Gastrocnemius medialis (tissue), 4 donors: ENCODE measurements at regions not wholly inside any gene's neighbourhood (a gene's known extent, or its start where the extent isn't known, plus 50 kb on each side); places are given as distances from the start of the nearest gene placed in this dataset.

Source experiments
- ATAC-seq, 2 donors: fragments of 150-250 bp; one replicate each; pipeline ENCODE4 v1.9.1; 2016
- DNase-seq, 2 donors: peaks; one replicate each; pipeline ENCODE4 v3.0.0-alpha.2; 2019
- H3K27ac ChIP-seq, 4 donors: fragments of 200-600 bp; sonication (generic); 1 replicate in 1 of 4; 2 replicates in 3 of 4; pipeline ENCODE4 v1.5.1; 2016 to 2018; ENCODE audit warnings: mild to moderate bottlenecking in 2 of 4, moderate library complexity in 1 of 4
- H3K27me3 ChIP-seq, 3 donors: fragments of 200-600 bp; sonication (generic) in 2 of 3; 1 replicate in 1 of 3; 2 replicates in 2 of 3; pipeline versions ENCODE4 v1.5.1 to v1.6.0; 2016 to 2019; ENCODE audit warnings: mild to moderate bottlenecking in 1 of 3, moderate library complexity in 1 of 3
- H3K36me3 ChIP-seq, 2 donors: fragments of 200-600 bp; sonication (generic) in 1 of 2; one replicate each; pipeline ENCODE4 v1.5.1; 2017 to 2018
- H3K4me1 ChIP-seq, 2 donors: fragments of 200-600 bp; sonication (generic) in 1 of 2; one replicate each; pipeline ENCODE4 v1.5.1; 2016 to 2017; ENCODE audit warnings: mild to moderate bottlenecking in 2 of 2
- H3K4me3 ChIP-seq, 4 donors: fragments of 200-600 bp; sonication (generic) in 3 of 4; 1 replicate in 1 of 4; 2 replicates in 3 of 4; pipeline ENCODE4 v1.5.1; 2016 to 2019; ENCODE audit warnings: mild to moderate bottlenecking in 2 of 4
- H3K9me3 ChIP-seq, 3 donors: fragments of 200-600 bp; sonication (generic) in 2 of 3; 1 replicate in 1 of 3; 2 replicates in 2 of 3; pipeline ENCODE4 v1.5.1; 2016 to 2019
- POLR2A ChIP-seq, 2 donors: fragments of 450-650 bp; IDR thresholded peaks; one replicate each; pipeline ENCODE4 v1.6.1; 2017; ENCODE audit warnings: antibody characterized with exemption in 2 of 2, mild to moderate bottlenecking in 2 of 2, moderate library complexity in 2 of 2
- in situ Hi-C, 4 donors: fragments of 200-750 bp; cut with MboI; loops; one replicate each; pipeline versions ENCODE4 v1.15.0 to v1.8.0; 2017; ENCODE audit warnings: low sequenced_read_pairs in 4 of 4
- intact Hi-C: fragments of 100-400 bp; cut with DNase I; formaldehyde crosslinking; loops from one replicate; pipeline ENCODE4 v1.15.1; 2023; ENCODE audit warnings: low total_unique reads
- TF ChIP-seq, protein P1 (sequence below), 5 experiments: fragments of 450-650 bp in 3 of 5; fragments of 200-600 bp in 2 of 5; sonication (generic) in 2 of 5; IDR thresholded peaks in 4 of 5; conservative IDR thresholded peaks in 1 of 5; 1 replicate in 4 of 5; 2 replicates in 1 of 5; pipeline ENCODE4 v1.5.1; 2016 to 2019; ENCODE audit warnings: antibody characterized with exemption in 5 of 5, mild to moderate bottlenecking in 3 of 5, moderate library complexity in 3 of 5

DNA sequence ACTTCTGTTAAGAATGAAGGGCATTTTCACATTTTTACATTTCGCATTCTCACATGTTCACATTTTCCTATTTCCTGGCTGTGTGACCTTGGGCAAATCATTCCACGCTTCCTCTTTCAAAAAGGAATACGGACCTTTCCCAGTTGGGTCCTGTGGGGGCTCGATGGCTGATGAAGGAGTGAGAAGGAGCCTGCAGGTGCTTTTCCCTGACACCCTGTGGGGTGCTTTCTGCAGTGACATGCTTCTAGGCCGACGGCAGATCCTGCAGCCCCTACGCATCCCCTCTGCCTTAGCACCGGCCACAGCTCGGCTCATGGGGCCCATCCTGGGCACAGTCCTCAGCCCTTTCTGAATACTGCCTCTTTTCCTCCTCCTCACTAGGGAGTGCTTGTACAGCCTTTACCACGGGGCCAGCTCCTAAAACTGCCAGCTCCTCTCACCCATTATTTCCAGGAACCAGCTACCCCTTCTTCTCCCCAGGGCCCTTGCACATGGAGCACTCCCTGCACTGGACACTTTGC is 91.0 kb downstream of the FOXL1 start:
- TF ChIP-seq POLR2A (IDR thresholded peaks at IDR 0.05), result no peak
- TF ChIP-seq, protein P1, sequence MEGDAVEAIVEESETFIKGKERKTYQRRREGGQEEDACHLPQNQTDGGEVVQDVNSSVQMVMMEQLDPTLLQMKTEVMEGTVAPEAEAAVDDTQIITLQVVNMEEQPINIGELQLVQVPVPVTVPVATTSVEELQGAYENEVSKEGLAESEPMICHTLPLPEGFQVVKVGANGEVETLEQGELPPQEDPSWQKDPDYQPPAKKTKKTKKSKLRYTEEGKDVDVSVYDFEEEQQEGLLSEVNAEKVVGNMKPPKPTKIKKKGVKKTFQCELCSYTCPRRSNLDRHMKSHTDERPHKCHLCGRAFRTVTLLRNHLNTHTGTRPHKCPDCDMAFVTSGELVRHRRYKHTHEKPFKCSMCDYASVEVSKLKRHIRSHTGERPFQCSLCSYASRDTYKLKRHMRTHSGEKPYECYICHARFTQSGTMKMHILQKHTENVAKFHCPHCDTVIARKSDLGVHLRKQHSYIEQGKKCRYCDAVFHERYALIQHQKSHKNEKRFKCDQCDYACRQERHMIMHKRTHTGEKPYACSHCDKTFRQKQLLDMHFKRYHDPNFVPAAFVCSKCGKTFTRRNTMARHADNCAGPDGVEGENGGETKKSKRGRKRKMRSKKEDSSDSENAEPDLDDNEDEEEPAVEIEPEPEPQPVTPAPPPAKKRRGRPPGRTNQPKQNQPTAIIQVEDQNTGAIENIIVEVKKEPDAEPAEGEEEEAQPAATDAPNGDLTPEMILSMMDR (IDR thresholded peaks at IDR 0.05 in 4 of 5, conservative IDR thresholded peaks at IDR 0.05 in 1 of 5), result no peak
- Histone ChIP-seq H3K4me1 (peaks cover 39 to 70% of the 10 kb centered on the region in 2 donors), H3K4me3 (peak overlapping the region in 2 of 4 donors; percentile 14 to 26), H3K27me3 (no peaks in the 10 kb centered on the region), H3K9me3 (no peaks in the 10 kb centered on the region), H3K27ac (peak overlapping the region; percentile 85 to 96 (median 92)), H3K36me3 (no peaks in the 10 kb centered on the region)
- DNase-seq, result no peak
- ATAC-seq, result peak in 1 of 2 donors; percentile 17
- intact Hi-C loops (loop anchor here (10.0 kb wide), 1 partner anchor 715 kb away; the partner anchor contains the start of gene FBXO31), in situ Hi-C loops (no loop called here)

DNA sequence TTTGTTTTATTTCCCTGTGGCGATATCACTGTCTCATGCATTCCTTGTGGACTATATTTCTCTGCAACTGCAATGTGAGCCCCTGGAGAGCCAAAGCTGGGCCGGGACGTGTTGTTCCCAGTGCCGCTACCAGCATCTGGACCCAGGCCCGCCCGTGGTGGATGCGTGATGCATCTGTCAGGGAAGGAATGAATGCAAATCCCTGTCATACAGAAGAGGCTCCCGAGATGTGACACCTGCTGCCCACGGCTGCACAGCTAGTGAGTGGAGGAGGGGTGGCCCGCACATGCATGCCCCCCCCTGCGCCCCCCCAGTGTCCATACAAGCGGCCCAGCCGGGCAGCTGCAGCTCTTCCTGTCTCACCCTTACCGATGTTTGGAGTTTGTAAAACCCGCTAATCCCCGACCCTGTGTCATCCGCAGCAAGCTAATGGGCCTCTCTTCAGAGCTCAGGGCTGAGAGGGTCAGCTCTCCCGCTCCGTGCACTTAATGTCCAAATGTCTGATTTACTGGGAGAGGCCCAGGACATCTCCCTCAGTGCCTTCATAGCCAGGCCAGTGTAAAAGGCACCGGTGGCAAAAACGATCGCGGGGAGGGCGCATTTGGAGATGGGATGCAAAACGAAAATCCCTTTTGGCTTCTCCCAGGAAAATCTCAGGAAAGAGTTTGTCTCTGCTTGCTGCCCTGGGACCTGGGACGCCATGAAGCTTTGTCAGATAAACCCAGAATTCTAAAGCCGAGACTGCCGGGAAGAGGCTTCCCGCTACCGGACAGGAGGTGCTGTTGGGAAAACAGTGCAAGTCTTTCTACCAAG is 91.8 kb downstream of the FOXL1 start:
- H3K27ac ChIP-seq, result peak overlapping the region; percentile 85 to 96 (median 92)
- intact Hi-C loops, result loop anchor here (10.0 kb wide), 1 partner anchor 715 kb away; the partner anchor contains the start of gene FBXO31
- peaks cover 31 to 62% of the 10 kb centered on the region in 2 donors for H3K4me1 ChIP-seq

DNA sequence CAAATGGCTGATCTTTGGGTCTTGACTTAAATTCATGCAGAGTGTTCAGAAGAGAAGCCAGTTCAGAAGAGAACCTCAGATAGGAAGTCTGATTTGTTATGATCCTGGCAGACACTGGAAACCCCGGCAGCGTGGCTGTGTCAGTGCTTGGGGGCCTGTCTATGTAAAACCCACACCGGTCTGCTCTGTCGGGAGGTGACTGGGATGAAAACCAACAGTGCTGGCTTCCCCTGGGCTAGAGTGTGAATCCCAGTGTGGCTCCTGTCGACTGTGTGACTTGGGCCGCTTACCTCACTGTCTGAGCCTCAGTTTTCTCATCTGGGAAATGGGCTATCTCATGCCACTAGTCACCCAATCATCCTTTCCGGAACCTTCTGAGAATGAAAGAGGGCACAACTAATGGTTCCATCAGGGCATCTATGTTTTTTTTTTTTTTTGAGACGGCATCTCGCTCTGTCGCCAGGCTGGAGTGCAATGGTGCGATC is 92.4 kb downstream of the FOXL1 start:
- TF ChIP-seq POLR2A (IDR thresholded peaks at IDR 0.05), result no peak
- TF ChIP-seq, protein P1 (IDR thresholded peaks at IDR 0.05 in 4 of 5, conservative IDR thresholded peaks at IDR 0.05 in 1 of 5), result no peak
- in situ Hi-C loops (no loop called here), intact Hi-C loops (no loop called here)
- Histone ChIP-seq H3K27me3 (no peaks in the 10 kb centered on the region), H3K4me1 (peaks cover 31 to 56% of the 10 kb centered on the region in 2 donors), H3K4me3 (peak overlapping the region in 3 of 4 donors; percentile 12 to 43 (median 38)), H3K36me3 (no peaks in the 10 kb centered on the region), H3K9me3 (no peaks in the 10 kb centered on the region), H3K27ac (peak overlapping the region; percentile 85 to 96 (median 92))
- DNase-seq, result no peak
- ATAC-seq, result no peak

More for the DNA sequence above, 91.8 kb downstream of the FOXL1 start:
- DNase-seq (peak; percentile 92 to 95), ATAC-seq (peak; percentile 82)
- TF ChIP-seq, protein P1 (IDR thresholded peaks at IDR 0.05 in 4 of 5, conservative IDR thresholded peaks at IDR 0.05 in 1 of 5), result no peak
- peak in 1 of 2 donors; percentile 39 for TF ChIP-seq POLR2A (IDR thresholded peaks at IDR 0.05)
- in situ Hi-C loops, result no loop called here
- no peaks in the 10 kb centered on the region for H3K27me3 ChIP-seq
- no peaks in the 10 kb centered on the region for H3K9me3 ChIP-seq
- H3K36me3 ChIP-seq, result no peaks in the 10 kb centered on the region
- peak overlapping the region; percentile 12 to 43 (median 32) for H3K4me3 ChIP-seq

DNA sequence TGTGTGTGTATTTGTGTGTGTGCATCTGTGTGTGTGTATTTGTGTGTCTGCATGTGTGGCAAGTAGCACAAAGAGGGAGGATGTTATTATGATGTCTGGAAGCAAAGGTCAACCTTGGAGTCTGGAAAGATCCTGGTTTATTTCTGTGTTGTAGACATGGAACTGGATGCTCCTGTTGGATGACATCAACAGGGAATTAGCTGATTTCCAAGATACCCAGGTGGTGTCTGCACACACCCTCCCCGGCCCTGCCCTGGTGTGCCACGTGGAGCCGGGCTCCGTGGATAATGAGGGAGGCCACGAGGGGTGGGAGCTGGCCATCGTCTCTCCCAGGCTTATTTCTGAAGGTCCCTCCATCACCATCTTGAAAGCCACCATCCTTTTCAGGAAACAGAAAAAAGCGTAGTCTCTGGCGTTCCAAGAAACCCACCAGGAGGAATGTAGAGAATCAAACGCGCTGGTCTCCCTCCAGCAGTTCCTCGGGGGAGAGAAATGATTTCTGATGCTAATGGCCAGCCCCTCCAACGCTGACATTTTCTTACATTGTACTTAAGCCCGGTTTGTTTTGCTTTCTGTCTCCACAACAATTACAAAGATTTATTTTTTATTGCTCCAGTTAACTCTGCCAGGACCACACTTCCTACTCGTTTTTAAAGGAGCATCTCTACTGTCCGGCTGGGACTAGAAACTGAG is 93.3 kb downstream of the FOXL1 start:
- DNase-seq (no peak), ATAC-seq (no peak)
- no peaks in the 10 kb centered on the region for H3K9me3 ChIP-seq
- H3K4me3 ChIP-seq, result no peak overlapping the region
- H3K36me3 ChIP-seq, result no peaks in the 10 kb centered on the region
- intact Hi-C loops, result no loop called here
- TF ChIP-seq, protein P1 (IDR thresholded peaks at IDR 0.05 in 4 of 5, conservative IDR thresholded peaks at IDR 0.05 in 1 of 5), result no peak
- TF ChIP-seq POLR2A (IDR thresholded peaks at IDR 0.05), result no peak
- peaks cover 31 to 47% of the 10 kb centered on the region in 2 donors for H3K4me1 ChIP-seq
- in situ Hi-C loops, result no loop called here
- H3K27me3 ChIP-seq, result no peaks in the 10 kb centered on the region
- H3K27ac ChIP-seq, result peak overlapping the region in 3 of 4 donors; percentile 18 to 93 (median 91)
